GM12801 (cell line): ENCODE measurements at regions not wholly inside any gene's neighbourhood (a gene's known extent, or its start where the extent isn't known, plus 50 kb on each side); places are given as distances from the start of the nearest gene placed in this dataset.

Experiments used
- TF ChIP-seq, protein P1 (sequence below): IDR thresholded peaks from one replicate; pipeline ENCODE4 v1.5.1; 2011; ENCODE audit warnings: control low read depth; ENCODE audit not compliant: insufficient read length; ENCODE audit errors: extremely low read depth

DNA sequence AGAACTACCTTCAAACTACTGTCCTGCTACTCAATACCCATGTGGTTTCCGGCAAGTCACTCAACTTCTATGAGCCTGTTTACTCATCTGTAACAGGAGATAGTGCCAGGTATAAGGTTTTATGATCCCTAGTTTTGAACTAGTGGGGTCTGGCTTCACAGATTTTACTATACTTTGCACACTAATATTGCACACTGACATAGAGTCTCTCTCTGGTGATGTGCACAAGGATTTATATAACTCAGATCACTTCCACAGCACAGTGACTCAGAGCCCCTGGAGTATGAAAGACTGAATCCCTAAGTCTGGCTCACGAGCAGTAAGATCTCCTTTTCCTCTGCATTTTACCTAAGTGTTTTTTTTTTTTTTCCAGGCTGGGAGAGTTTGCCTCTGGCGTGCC, 69.7 kb upstream of the SLC38A2 start:
- TF ChIP-seq, protein P1, sequence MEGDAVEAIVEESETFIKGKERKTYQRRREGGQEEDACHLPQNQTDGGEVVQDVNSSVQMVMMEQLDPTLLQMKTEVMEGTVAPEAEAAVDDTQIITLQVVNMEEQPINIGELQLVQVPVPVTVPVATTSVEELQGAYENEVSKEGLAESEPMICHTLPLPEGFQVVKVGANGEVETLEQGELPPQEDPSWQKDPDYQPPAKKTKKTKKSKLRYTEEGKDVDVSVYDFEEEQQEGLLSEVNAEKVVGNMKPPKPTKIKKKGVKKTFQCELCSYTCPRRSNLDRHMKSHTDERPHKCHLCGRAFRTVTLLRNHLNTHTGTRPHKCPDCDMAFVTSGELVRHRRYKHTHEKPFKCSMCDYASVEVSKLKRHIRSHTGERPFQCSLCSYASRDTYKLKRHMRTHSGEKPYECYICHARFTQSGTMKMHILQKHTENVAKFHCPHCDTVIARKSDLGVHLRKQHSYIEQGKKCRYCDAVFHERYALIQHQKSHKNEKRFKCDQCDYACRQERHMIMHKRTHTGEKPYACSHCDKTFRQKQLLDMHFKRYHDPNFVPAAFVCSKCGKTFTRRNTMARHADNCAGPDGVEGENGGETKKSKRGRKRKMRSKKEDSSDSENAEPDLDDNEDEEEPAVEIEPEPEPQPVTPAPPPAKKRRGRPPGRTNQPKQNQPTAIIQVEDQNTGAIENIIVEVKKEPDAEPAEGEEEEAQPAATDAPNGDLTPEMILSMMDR = no peak

DNA sequence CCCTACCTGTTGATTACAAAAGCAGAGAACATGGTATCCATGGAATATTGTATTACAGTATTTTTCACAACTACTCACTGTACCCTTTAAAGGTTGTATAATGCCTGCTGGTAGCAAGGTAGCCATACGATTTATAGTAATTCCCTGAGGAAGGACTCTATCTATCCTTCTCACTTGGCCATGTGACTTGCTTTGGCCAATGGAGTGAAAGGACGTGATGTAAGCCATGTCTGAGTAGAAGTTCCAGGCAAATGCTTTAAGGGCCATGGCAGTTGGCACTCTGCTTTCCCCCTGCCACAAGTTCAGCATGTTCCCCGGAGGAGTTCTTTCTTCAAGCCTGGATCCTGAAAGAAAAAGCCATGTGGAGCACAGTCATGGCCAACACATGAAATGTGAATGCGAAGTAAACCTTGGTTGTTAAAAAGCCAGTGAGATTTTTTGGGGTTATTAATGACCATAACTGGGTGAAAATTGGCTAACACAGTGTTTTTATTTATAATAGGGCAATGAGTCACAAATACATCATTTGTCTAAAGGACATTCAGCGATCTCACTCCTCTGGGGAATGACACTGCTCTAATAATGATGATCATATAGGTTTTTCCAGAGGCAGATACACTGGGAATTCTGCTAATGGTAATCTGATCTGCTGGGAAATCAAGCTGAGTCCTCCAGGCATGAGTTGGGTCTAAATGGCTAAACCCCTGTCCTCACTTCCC, 67.4 kb upstream of the SLC38A2 start:
- TF ChIP-seq, protein P1 = no peak

DNA sequence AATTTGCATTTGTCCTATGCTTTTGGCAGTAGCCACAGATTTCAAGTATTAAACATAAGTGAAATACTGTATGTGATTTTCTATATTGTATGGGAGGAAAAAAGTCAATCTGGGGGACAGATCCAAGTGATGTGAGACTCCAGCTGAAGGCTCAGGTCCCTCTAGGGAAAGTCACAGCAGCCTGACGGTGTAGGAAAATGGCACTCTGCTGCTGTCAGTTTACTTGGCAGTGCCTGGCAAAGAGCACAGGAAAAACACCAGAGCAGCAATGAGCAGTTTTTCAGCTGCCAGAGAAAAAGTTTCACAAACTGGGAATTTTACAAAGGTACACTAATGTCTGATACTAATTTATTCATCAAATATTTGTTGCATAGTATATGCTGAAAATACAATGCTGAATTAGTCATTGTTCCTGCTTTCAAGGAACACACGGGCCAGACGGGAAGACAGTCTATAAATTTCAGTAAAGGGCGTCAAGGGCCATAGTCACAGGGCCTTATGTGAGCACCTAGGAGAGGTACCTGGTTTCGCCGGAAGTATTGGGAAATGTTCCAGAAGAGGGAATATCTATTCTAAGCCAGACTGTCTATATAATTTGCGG, 66.2 kb upstream of the SLC38A2 start:
- TF ChIP-seq, protein P1 = no peak

DNA sequence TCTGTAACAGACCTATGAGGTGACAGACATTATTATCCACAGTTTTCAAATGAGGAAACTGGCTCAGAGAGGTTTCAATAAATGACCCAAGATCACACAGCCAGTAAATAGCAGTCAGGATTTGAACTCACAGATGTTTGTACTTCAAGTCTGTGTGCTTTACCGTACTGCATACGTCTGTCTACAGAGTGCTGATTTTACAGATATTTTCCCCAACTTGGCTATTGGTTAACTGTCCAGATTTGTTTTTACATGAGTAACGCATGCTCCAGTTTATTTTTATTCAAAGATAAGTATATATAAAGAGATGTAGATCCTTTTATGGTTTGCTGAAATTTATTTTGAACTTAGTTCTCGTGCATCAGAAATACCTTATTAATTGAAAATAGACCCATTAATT, 65.7 kb upstream of the SLC38A2 start:
- TF ChIP-seq, protein P1 = no peak

DNA sequence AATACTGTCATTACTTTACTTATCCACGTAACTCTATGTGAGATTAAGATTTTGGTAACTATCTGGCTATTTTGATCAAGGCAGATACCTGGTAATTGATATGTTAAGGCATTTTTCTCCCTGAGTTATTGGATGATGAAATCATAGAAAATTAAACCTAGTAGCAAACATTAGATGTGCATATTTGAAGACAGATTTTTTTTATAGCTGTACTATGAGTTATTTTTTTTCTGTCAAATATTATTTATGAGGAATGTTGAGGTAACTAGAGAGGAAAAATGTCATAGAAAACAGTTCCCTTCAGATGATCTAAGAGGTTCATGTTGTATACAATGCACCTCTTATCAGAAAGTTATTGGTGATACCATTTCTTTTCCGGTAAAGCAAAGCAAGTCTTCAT, 64.9 kb upstream of the SLC38A2 start:
- TF ChIP-seq, protein P1 = no peak

DNA sequence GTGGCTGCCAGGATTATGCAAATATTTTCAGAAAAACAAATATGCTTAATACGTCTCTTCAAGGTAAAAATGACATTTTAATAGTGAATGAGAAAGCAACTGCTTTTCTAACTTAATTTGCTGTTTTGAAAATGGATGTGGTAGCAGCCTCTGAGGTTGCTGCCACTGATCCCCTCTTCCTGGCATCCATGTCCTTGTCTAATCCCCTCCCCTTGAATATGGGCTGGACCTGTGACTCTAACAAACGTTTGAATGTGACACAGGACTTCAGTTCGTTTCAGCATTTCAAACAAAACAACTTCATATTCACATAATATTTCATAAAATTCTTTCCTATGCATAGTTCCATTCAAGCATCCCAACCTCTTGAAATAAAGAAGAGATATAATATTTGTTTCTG, 64.2 kb upstream of the SLC38A2 start:
- TF ChIP-seq, protein P1 = no peak

DNA sequence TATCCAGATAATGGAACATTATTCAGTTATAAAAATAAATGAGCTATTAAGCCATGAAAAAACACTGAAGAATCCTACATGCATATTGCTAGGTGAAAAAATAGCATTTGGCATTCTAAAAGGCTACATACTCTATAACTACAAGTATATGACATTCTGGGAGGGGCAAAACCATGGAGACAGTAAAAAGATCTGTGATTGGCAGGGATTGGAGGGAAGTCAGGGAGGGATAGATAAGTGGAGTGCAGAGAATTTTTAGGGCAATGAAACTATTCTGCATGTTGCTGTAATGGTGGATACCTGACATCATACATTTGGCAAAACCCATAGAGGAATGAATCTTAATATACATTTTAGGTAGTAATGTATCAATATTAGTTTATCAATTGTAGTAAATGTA, 63.1 kb upstream of the SLC38A2 start:
- TF ChIP-seq, protein P1 = no peak
